SK-N-SH (cell line): ENCODE measurements at regions not wholly inside any gene's neighbourhood (a gene's known extent, or its start where the extent isn't known, plus 50 kb on each side); places are given as distances from the start of the nearest gene placed in this dataset.

ENCODE experiments used
- CTCF ChIA-PET: fragments of 300-600, 350-600 bp; formaldehyde crosslinking; extraction: SDS; loops from one replicate; lab custom pipeline; 2021; lab: Yijun Ruan, JAX
- POLR2A ChIA-PET: fragments of 350-600 bp; sonication (Branson Sonifier 250); formaldehyde crosslinking; extraction: SDS; loops from one replicate; lab custom pipeline; 2020; ENCODE audit warnings: antibody characterized with exemption, inconsistent platforms; lab: Yijun Ruan, JAX
- DNase-seq: peaks from one replicate; pipeline ENCODE4 v3.0.0; 2012
- H2AFZ ChIP-seq: fragments of 200-600 bp; sonication (generic); 2 replicates; pipeline ENCODE4 v1.8.1; 2016; ENCODE audit warnings: antibody characterized with exemption, mild to moderate bottlenecking, low read depth
- H3F3A ChIP-seq: fragments of 200-600 bp; sonication (generic); replicated peaks from 2 replicates; pipeline ENCODE3; 2016; ENCODE audit warnings: antibody characterized with exemption, mild to moderate bottlenecking; ENCODE audit not compliant: insufficient read depth
- H3K27ac ChIP-seq, 2 experiments: fragments of 200-500 bp in 1 of 2; fragments of 200-600 bp in 1 of 2; sonication (Bioruptor generic) in 1 of 2; sonication (generic), shearing (Covaris generic) in 1 of 2; 2 replicates each; pipeline versions ENCODE4 v1.5.1 to v1.6.1; 2014 to 2016; ENCODE audit warnings: low read depth in 2 of 2, inconsistent platforms in 1 of 2, low read length in 1 of 2, mild to moderate bottlenecking in 1 of 2, mixed read lengths in 1 of 2
- H3K27me3 ChIP-seq: fragments of 200-600 bp; sonication (generic), shearing (Covaris generic); 2 replicates; pipeline ENCODE4 v1.6.1; 2016; ENCODE audit warnings: mixed run types; ENCODE audit not compliant: insufficient read depth
- H3K36me3 ChIP-seq, 2 experiments: fragments of 200-500 bp in 1 of 2; fragments of 200-600 bp in 1 of 2; sonication (Bioruptor generic) in 1 of 2; sonication (generic) in 1 of 2; replicated peaks in 1 of 2; 2 replicates each; pipeline versions ENCODE3 to v1.5.1; 2014 to 2016; ENCODE audit warnings: low read length in 1 of 2, mild to moderate bottlenecking in 1 of 2; ENCODE audit not compliant: insufficient read depth in 2 of 2, control insufficient read depth in 1 of 2
- H3K4me1 ChIP-seq, 2 experiments: fragments of 200-500 bp in 1 of 2; fragments of 200-600 bp in 1 of 2; sonication (Bioruptor generic) in 1 of 2; sonication (generic), shearing (Covaris generic) in 1 of 2; 2 replicates each; pipeline versions ENCODE4 v1.5.1 to v1.6.1; 2014 to 2016; ENCODE audit warnings: low read depth in 1 of 2, low read length in 1 of 2, mixed run types in 1 of 2; ENCODE audit not compliant: insufficient read depth in 2 of 2, control insufficient read depth in 1 of 2
- H3K4me2 ChIP-seq: fragments of 200-600 bp; sonication (generic), shearing (Covaris generic); 2 replicates; pipeline ENCODE4 v1.6.1; 2017; ENCODE audit warnings: mixed run types
- H3K4me3 ChIP-seq, 2 experiments: fragments of 200-500 bp in 1 of 2; fragments of 200-600 bp in 1 of 2; sonication (Bioruptor generic) in 1 of 2; sonication (generic), shearing (Covaris generic) in 1 of 2; 2 replicates each; pipeline versions ENCODE4 v1.5.1 to v1.8.1; 2014 to 2016; ENCODE audit warnings: low read depth in 2 of 2, inconsistent platforms in 1 of 2, low read length in 1 of 2, mild to moderate bottlenecking in 1 of 2, mixed read lengths in 1 of 2, moderate library complexity in 1 of 2
- H3K79me2 ChIP-seq: fragments of 200-600 bp; sonication (generic); 2 replicates; pipeline ENCODE4 v1.8.1; 2017; ENCODE audit warnings: mild to moderate bottlenecking; ENCODE audit not compliant: insufficient read depth
- H3K9ac ChIP-seq: fragments of 200-600 bp; sonication (generic); 2 replicates; pipeline ENCODE4 v1.6.1; 2017; ENCODE audit warnings: mixed run types
- H3K9me2 ChIP-seq: fragments of 200-600 bp; sonication (generic); 2 replicates; pipeline ENCODE4 v1.6.1; 2017; ENCODE audit warnings: mixed run types
- H3K9me3 ChIP-seq: fragments of 200-600 bp; sonication (generic); 2 replicates; pipeline ENCODE4 v1.6.1; 2017; ENCODE audit warnings: mixed run types, mild to moderate bottlenecking, moderate library complexity
- H4K20me1 ChIP-seq: fragments of 200-600 bp; sonication (generic); 2 replicates; pipeline ENCODE4 v1.6.1; 2017; ENCODE audit warnings: mild to moderate bottlenecking, mixed run types; ENCODE audit not compliant: insufficient read depth
- EP300 ChIP-seq, 2 experiments: IDR thresholded peaks; 2 replicates each; pipeline versions ENCODE4 v1.4.0 to v1.6.1; 2012; ENCODE audit warnings: borderline replicate concordance in 1 of 2, low read depth in 1 of 2, low read length in 1 of 2
- EZH2phosphoT487 ChIP-seq: fragments of 200-600 bp; sonication (generic); IDR thresholded peaks from 2 replicates; pipeline ENCODE4 v1.6.1; 2017; ENCODE audit warnings: low read depth, mixed run types, mild to moderate bottlenecking, antibody characterized with exemption, moderate library complexity, borderline replicate concordance
- FOXM1 ChIP-seq: IDR thresholded peaks from 2 replicates; pipeline ENCODE4 v1.4.0; 2012; ENCODE audit warnings: low read depth, mild to moderate bottlenecking
- GABPA ChIP-seq: IDR thresholded peaks from 2 replicates; pipeline ENCODE4 v1.4.0; 2012; ENCODE audit warnings: low read depth, mild to moderate bottlenecking
- GATA2 ChIP-seq: sonication (generic); formaldehyde crosslinking; IDR thresholded peaks from 2 replicates; pipeline ENCODE4 v1.5.0; 2020; ENCODE audit warnings: mild to moderate bottlenecking, missing genetic modification reagents
- MEF2A ChIP-seq: IDR thresholded peaks from 2 replicates; pipeline ENCODE4 v1.4.0; 2012; ENCODE audit warnings: low read depth, borderline replicate concordance
- MXI1 ChIP-seq: IDR thresholded peaks from 2 replicates; pipeline ENCODE4 v1.6.1; 2012; ENCODE audit warnings: mild to moderate bottlenecking, low read depth, low read length, improper control_type of control experiment
- PBX3 ChIP-seq: IDR thresholded peaks from 2 replicates; pipeline ENCODE4; 2012
- RAD21 ChIP-seq: IDR thresholded peaks from 2 replicates; pipeline ENCODE4 v1.6.1; 2012; ENCODE audit warnings: mild to moderate bottlenecking, low read length
- REST ChIP-seq: IDR thresholded peaks from 2 replicates; pipeline ENCODE4 v1.6.1; 2012; ENCODE audit warnings: mild to moderate bottlenecking, low read depth, low read length, moderate library complexity
- TAF1 ChIP-seq: IDR thresholded peaks from 2 replicates; pipeline ENCODE4 v1.6.1; 2012; ENCODE audit warnings: low read depth, mild to moderate bottlenecking, low read length, moderate library complexity, borderline replicate concordance
- TCF12 ChIP-seq: IDR thresholded peaks from 2 replicates; pipeline ENCODE4 v1.4.0; 2012
- ZBTB33 ChIP-seq: IDR thresholded peaks from 2 replicates; pipeline ENCODE4 v1.4.0; 2012; ENCODE audit warnings: low read depth, borderline replicate concordance
- WGBS: methylation state at CpG from one replicate; pipeline ENCODE4 v1.1.6; 2017; ENCODE audit warnings: low lambda C conversion rate; 5-methylcytosine and 5-hydroxymethylcytosine counted together
- TF ChIP-seq, protein P1 (sequence below): fragments of 200-600 bp; sonication (generic); IDR thresholded peaks from 2 replicates; pipeline ENCODE4 v1.6.1; 2017; ENCODE audit warnings: antibody characterized with exemption, mild to moderate bottlenecking, moderate library complexity

- 79% methylated on average over 2 of the region's 2 CpGs for WGBS
Measured at GRCh38 chr1:30631700-30632099, 91.7 kb downstream of the MATN1 start.

More at GRCh38 chr1:30631700-30632099, 91.7 kb downstream of the MATN1 start:
- Histone ChIP-seq H3K36me3 (no peaks in the 10 kb centered on the region), H3K9me3 (no peaks in the 10 kb centered on the region), H3F3A (no peaks in the 10 kb centered on the region), H3K27ac (no peak overlapping the region), H3K9ac (no peak overlapping the region), H3K27me3 (no peaks in the 10 kb centered on the region), H4K20me1 (no peaks in the 10 kb centered on the region), H3K4me2 (no peak overlapping the region), H3K9me2 (no peaks in the 10 kb centered on the region), H2AFZ (no peak overlapping the region), H3K4me1 (peaks cover 0 to 16% of the 10 kb centered on the region in 2 experiments; a peak in 1 of 4 replicates), H3K79me2 (no peaks in the 10 kb centered on the region), H3K4me3 (no peak overlapping the region)
- no peak for DNase-seq
- ChIA-PET POLR2A (no interaction called here), CTCF (no interaction called here)
- TF ChIP-seq, protein P1, sequence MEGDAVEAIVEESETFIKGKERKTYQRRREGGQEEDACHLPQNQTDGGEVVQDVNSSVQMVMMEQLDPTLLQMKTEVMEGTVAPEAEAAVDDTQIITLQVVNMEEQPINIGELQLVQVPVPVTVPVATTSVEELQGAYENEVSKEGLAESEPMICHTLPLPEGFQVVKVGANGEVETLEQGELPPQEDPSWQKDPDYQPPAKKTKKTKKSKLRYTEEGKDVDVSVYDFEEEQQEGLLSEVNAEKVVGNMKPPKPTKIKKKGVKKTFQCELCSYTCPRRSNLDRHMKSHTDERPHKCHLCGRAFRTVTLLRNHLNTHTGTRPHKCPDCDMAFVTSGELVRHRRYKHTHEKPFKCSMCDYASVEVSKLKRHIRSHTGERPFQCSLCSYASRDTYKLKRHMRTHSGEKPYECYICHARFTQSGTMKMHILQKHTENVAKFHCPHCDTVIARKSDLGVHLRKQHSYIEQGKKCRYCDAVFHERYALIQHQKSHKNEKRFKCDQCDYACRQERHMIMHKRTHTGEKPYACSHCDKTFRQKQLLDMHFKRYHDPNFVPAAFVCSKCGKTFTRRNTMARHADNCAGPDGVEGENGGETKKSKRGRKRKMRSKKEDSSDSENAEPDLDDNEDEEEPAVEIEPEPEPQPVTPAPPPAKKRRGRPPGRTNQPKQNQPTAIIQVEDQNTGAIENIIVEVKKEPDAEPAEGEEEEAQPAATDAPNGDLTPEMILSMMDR = no peak
- TF ChIP-seq PBX3 (no peak), EP300 (IDR thresholded peaks at IDR 0.05; ENCODE audit: borderline replicate concordance in 1 of 2, low read depth in 1 of 2, low read length in 1 of 2) (no peak), MEF2A (no peak), RAD21 (no peak), EZH2phosphoT487 (no peak), REST (no peak), TCF12 (no peak), ZBTB33 (no peak), FOXM1 (no peak), TAF1 (no peak), GABPA (no peak), GATA2 (CRISPR knock-in tag) (no peak), MXI1 (no peak)
